ENCODE measurements at regions not wholly inside any gene's neighbourhood (a gene's known extent, or its start where the extent isn't known, plus 50 kb on each side); places are given as distances from the start of the nearest gene placed in this dataset.

GRCh38 chr3:153289334-153289808 is 127.3 kb downstream of the RAP2B start:
- in situ Hi-C loops (cut with MboI; ENCODE audit: low sequenced_read_pairs, unreplicated experiment), result loop anchor here (25.0 kb wide), 1 partner anchor 252 kb away; no protein-coding TSS in a partner anchor
- no peak for DNase-seq (ENCODE audit: low spot score)
- TF ChIP-seq, protein P1, sequence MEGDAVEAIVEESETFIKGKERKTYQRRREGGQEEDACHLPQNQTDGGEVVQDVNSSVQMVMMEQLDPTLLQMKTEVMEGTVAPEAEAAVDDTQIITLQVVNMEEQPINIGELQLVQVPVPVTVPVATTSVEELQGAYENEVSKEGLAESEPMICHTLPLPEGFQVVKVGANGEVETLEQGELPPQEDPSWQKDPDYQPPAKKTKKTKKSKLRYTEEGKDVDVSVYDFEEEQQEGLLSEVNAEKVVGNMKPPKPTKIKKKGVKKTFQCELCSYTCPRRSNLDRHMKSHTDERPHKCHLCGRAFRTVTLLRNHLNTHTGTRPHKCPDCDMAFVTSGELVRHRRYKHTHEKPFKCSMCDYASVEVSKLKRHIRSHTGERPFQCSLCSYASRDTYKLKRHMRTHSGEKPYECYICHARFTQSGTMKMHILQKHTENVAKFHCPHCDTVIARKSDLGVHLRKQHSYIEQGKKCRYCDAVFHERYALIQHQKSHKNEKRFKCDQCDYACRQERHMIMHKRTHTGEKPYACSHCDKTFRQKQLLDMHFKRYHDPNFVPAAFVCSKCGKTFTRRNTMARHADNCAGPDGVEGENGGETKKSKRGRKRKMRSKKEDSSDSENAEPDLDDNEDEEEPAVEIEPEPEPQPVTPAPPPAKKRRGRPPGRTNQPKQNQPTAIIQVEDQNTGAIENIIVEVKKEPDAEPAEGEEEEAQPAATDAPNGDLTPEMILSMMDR (IDR thresholded peaks at IDR 0.05; ENCODE audit: borderline replicate concordance, control extremely low read depth, extremely low read depth, insufficient read depth, missing control alignments), result no peak

- TF ChIP-seq, protein P1 (IDR thresholded peaks at IDR 0.05; ENCODE audit: borderline replicate concordance, control extremely low read depth, extremely low read depth, insufficient read depth, missing control alignments), result no peak
- DNase-seq (ENCODE audit: low spot score), result no peak
- in situ Hi-C loops (cut with MboI; ENCODE audit: low sequenced_read_pairs, unreplicated experiment), result loop anchor here (25.0 kb wide), 1 partner anchor 253 kb away; no protein-coding TSS in a partner anchor
Observed at GRCh38 chr3:153290268-153291015, 128.4 kb downstream of the RAP2B start.

DNA sequence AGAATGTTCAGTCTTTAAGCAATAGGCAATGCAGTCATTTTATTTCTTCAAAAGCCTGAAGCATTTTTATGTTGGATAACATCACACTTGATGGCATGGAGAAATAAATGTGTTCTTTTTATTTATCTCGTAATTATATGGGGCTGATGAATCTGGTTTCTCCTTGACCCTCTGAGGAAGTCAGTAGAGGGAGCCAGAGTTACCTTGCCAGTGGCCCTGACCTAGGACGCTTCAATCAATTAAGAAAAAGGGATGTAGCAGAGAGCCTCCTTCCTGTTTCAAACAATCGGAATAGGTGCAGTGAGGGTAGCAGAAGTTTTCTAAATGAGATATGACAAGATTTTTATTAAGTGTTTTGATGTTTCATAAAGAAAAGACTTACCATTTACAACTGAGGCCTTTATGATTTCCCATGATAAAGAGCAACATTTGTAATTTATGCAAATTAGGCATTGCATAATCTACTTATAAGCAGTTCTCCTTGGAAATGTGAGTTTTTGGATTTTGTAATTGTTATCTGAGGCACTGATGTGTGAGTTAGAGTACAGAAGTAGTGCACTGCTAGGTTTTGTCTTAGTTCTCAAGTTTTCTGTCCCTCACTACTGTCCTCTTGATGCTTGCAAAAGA is 129.1 kb downstream of the RAP2B start:
- TF ChIP-seq, protein P1 (IDR thresholded peaks at IDR 0.05; ENCODE audit: borderline replicate concordance, control extremely low read depth, extremely low read depth, insufficient read depth, missing control alignments), result peak; percentile 51
- DNase-seq (ENCODE audit: low spot score), result peak; percentile 33
- in situ Hi-C loops (cut with MboI; ENCODE audit: low sequenced_read_pairs, unreplicated experiment), result loop anchor here (25.0 kb wide), 1 partner anchor 254 kb away; no protein-coding TSS in a partner anchor

- in situ Hi-C loops (cut with MboI; ENCODE audit: low sequenced_read_pairs, unreplicated experiment), result loop anchor here (25.0 kb wide), 1 partner anchor 256 kb away; no protein-coding TSS in a partner anchor
- no peak for DNase-seq (ENCODE audit: low spot score)
- TF ChIP-seq, protein P1 (IDR thresholded peaks at IDR 0.05; ENCODE audit: borderline replicate concordance, control extremely low read depth, extremely low read depth, insufficient read depth, missing control alignments), result no peak
Observed at GRCh38 chr3:153293265-153293664, 131.2 kb downstream of the RAP2B start.

DNA sequence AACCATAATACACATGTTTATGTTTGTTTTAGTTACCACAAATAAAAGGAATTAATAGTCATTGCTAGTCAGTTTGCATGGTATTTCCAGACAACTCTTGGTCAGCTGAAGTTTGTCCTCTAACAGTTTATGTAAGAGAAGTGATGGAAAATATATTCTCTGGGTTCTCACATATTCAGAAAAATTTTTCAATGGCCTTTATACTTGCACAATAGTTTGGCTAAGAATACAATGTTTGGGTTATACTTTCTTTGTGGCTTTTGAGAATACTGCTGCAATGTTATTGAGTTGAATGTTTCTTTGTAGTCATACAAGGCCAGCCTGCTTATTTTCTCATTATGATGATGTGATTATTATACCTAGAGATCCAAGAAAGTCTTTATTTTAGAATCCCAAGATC is 133.9 kb downstream of the RAP2B start:
- TF ChIP-seq, protein P1 (IDR thresholded peaks at IDR 0.05; ENCODE audit: borderline replicate concordance, control extremely low read depth, extremely low read depth, insufficient read depth, missing control alignments), result no peak
- DNase-seq (ENCODE audit: low spot score), result no peak
- in situ Hi-C loops (cut with MboI; ENCODE audit: low sequenced_read_pairs, unreplicated experiment), result loop anchor here (25.0 kb wide), 1 partner anchor 259 kb away; no protein-coding TSS in a partner anchor

DNA sequence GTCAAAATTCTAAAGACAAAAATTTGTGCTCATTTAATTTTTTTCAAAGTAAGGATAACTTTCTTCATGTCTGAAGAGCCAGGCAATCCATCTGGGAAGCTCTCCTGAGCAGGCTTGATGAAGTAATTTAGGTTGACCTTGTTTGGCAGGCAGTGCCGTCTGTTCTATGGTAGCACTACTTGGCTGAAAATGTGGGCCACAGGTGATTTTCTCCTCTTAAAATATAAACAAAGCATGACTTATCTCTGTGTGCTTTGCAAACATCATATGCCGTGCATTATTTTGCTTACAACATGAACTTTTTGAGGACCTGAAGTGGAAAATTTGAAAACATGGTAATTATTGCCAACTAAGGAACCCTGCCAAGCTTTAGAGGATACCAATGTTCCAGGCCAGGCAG is 143.2 kb downstream of the RAP2B start:
- in situ Hi-C loops (cut with MboI; ENCODE audit: low sequenced_read_pairs, unreplicated experiment), result no loop called here
- TF ChIP-seq, protein P1 (IDR thresholded peaks at IDR 0.05; ENCODE audit: borderline replicate concordance, control extremely low read depth, extremely low read depth, insufficient read depth, missing control alignments), result no peak
- no peak for DNase-seq (ENCODE audit: low spot score)
